ENCODE measurements at regions not wholly inside any gene's neighbourhood (a gene's known extent, or its start where the extent isn't known, plus 50 kb on each side); places are given as distances from the start of the nearest gene placed in this dataset.

DNA sequence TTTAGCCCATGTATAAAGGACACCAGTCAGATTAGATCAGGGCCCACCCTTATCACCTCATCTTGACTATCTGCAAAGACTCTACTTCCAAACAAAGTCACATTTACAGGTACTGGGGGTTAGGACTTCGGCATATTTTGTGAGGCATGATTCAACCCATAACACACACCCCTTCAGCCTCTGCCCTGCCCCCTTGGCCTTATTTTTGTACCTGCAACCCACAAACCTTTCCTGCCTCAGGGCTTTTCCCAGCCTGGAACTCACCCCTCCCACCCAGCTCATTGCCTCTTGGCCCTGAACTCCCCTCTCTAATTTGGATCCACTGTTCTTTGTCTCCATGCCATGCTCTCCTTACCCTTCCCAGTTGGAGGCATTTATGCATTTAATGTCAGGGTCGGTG lies 1116.9 kb downstream of the TBC1D22A start:
- TF ChIP-seq, protein P1, sequence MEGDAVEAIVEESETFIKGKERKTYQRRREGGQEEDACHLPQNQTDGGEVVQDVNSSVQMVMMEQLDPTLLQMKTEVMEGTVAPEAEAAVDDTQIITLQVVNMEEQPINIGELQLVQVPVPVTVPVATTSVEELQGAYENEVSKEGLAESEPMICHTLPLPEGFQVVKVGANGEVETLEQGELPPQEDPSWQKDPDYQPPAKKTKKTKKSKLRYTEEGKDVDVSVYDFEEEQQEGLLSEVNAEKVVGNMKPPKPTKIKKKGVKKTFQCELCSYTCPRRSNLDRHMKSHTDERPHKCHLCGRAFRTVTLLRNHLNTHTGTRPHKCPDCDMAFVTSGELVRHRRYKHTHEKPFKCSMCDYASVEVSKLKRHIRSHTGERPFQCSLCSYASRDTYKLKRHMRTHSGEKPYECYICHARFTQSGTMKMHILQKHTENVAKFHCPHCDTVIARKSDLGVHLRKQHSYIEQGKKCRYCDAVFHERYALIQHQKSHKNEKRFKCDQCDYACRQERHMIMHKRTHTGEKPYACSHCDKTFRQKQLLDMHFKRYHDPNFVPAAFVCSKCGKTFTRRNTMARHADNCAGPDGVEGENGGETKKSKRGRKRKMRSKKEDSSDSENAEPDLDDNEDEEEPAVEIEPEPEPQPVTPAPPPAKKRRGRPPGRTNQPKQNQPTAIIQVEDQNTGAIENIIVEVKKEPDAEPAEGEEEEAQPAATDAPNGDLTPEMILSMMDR (IDR thresholded peaks at IDR 0.05; ENCODE audit: insufficient read depth, low read length, poor library complexity, severe bottlenecking) = no peak
- TF ChIP-seq EZH2phosphoT487 (conservative IDR thresholded peaks at IDR 0.05; ENCODE audit: low read length) = no peak
